Bronchial epithelial cell (primary cell): ENCODE measurements at regions not wholly inside any gene's neighbourhood (a gene's known extent, or its start where the extent isn't known, plus 50 kb on each side); places are given as distances from the start of the nearest gene placed in this dataset.

ENCODE experiments used
- DNase-seq: peaks from one replicate; pipeline ENCODE4 v3.0.0-alpha.2; 2010; ENCODE audit warnings: low read depth
- FAIRE-seq: peaks from 2 replicates; lab custom pipeline; 2011; peaks lifted over from hg19 to GRCh38; lab: Jason Lieb, UNC
- H3K27me3 ChIP-seq: 2 replicates; pipeline ENCODE4 v1.5.1; 2011; ENCODE audit warnings: low read length; ENCODE audit not compliant: control insufficient read depth, insufficient read depth
- H3K36me3 ChIP-seq: 2 replicates; pipeline ENCODE4 v1.5.1; 2011; ENCODE audit warnings: low read length; ENCODE audit not compliant: control insufficient read depth, insufficient read depth
- H3K4me3 ChIP-seq: 2 replicates; pipeline ENCODE4 v1.5.1; 2011; ENCODE audit warnings: mild to moderate bottlenecking, low read depth, low read length, control low read depth
- CTCF ChIP-seq: IDR thresholded peaks from 2 replicates; pipeline ENCODE4 v1.5.1; 2011; ENCODE audit warnings: mild to moderate bottlenecking, moderate library complexity, low read length, control low read depth, inconsistent platforms; ENCODE audit not compliant: insufficient read depth, severe bottlenecking

- H3K4me3 ChIP-seq = no peak overlapping the region
- no peak for FAIRE-seq
- no peak for TF ChIP-seq CTCF
- DNase-seq = no peak
- no peaks in the 10 kb centered on the region for H3K27me3 ChIP-seq
- no peaks in the 10 kb centered on the region for H3K36me3 ChIP-seq
Measured at GRCh38 chr3:117150628-117151027, 441.0 kb downstream of the TUSC7 start.

- no peak for TF ChIP-seq CTCF
- no peak for FAIRE-seq
Measured at GRCh38 chr3:117160176-117160575, 450.6 kb downstream of the TUSC7 start.

GRCh38 chr3:117161816-117162215, 452.2 kb downstream of the TUSC7 start:
- DNase-seq (no peak), FAIRE-seq (no peak)
- no peak for TF ChIP-seq CTCF
- no peak overlapping the region for H3K4me3 ChIP-seq
- H3K27me3 ChIP-seq = no peaks in the 10 kb centered on the region
- no peaks in the 10 kb centered on the region for H3K36me3 ChIP-seq

More at GRCh38 chr3:117160176-117160575, 450.6 kb downstream of the TUSC7 start:
- no peaks in the 10 kb centered on the region for H3K27me3 ChIP-seq
- DNase-seq = no peak
- no peaks in the 10 kb centered on the region for H3K36me3 ChIP-seq
- H3K4me3 ChIP-seq = no peak overlapping the region

- no peak for TF ChIP-seq CTCF
- no peak for FAIRE-seq
Measured at GRCh38 chr3:117165176-117165575, 455.6 kb downstream of the TUSC7 start.

GRCh38 chr3:117165601-117166051, 456.0 kb downstream of the TUSC7 start:
- DNase-seq = no peak
- no peak overlapping the region for H3K4me3 ChIP-seq
- FAIRE-seq = no peak
- no peaks in the 10 kb centered on the region for H3K27me3 ChIP-seq
- no peaks in the 10 kb centered on the region for H3K36me3 ChIP-seq
- TF ChIP-seq CTCF = no peak

More at GRCh38 chr3:117165176-117165575, 455.6 kb downstream of the TUSC7 start:
- H3K27me3 ChIP-seq = no peaks in the 10 kb centered on the region
- H3K36me3 ChIP-seq = no peaks in the 10 kb centered on the region
- no peak overlapping the region for H3K4me3 ChIP-seq
- DNase-seq = no peak

- H3K27me3 ChIP-seq = no peaks in the 10 kb centered on the region
- H3K36me3 ChIP-seq = no peaks in the 10 kb centered on the region
- DNase-seq (no peak), FAIRE-seq (no peak)
- no peak overlapping the region for H3K4me3 ChIP-seq
- no peak for TF ChIP-seq CTCF
Measured at GRCh38 chr3:117168896-117169295, 459.3 kb downstream of the TUSC7 start.
